Pancreas (tissue), 10 donors: ENCODE measurements at regions not wholly inside any gene's neighbourhood (a gene's known extent, or its start where the extent isn't known, plus 50 kb on each side); places are given as distances from the start of the nearest gene placed in this dataset.

Experiments used
- ATAC-seq, 4 donors: fragments of 200-7000 bp; cut with Tn5 transposase; one replicate each; pipeline versions ENCODE4 v1.8.0 to v1.9.1; 2020; ENCODE audit warnings: mild to moderate bottlenecking in 4 of 4, moderate library complexity in 4 of 4
- DNase-seq, 6 donors: peaks; one replicate each; pipeline ENCODE4 v3.0.0-alpha.2; 2020
- FAIRE-seq: peaks from 2 replicates; lab custom pipeline; 2012; peaks lifted over from hg19 to GRCh38; lab: Jason Lieb, UNC
- H3K27ac ChIP-seq, 4 donors: fragments of 200-600 bp; sonication (generic); 1 replicate in 3 of 4; 2 replicates in 1 of 4; pipeline versions ENCODE4 v1.5.0 to v1.8.0; 2020
- H3K27me3 ChIP-seq, 4 donors: fragments of 200-600 bp; one replicate each; pipeline ENCODE4 v1.8.0; 2021
- H3K36me3 ChIP-seq, 3 donors: fragments of 200-600 bp; sonication (generic) in 1 of 3; one replicate each; pipeline versions ENCODE4 v1.5.0 to v1.8.0; 2020 to 2021
- H3K4me1 ChIP-seq, 3 donors: fragments of 200-600 bp; one replicate each; pipeline ENCODE4 v1.8.0; 2021
- H3K4me3 ChIP-seq, 4 donors: fragments of 200-600 bp; sonication (generic) in 2 of 4; one replicate each; pipeline versions ENCODE4 v1.5.0 to v1.8.0; 2020 to 2021
- H3K9me3 ChIP-seq, 4 donors: fragments of 200-600 bp; one replicate each; pipeline ENCODE4 v1.8.0; 2021
- WGBS, 2 donors: extraction: QIAGEN DNeasy Blood & Tissue Kit; methylation state at CpG; one replicate each; pipeline ENCODE4 v1.1.7; 2013; 5-methylcytosine and 5-hydroxymethylcytosine counted together
- intact Hi-C, 3 donors: fragments of 100-400 bp; cut with DNase I; formaldehyde crosslinking; loops; one replicate each; pipeline versions ENCODE4 v1.11.1 to v1.14.2; 2022
- TF ChIP-seq, protein P1 (sequence below), 4 donors: fragments of 200-600 bp; sonication (generic) in 3 of 4; IDR thresholded peaks; one replicate each; pipeline versions ENCODE4 v1.5.0 to v1.8.0; 2021; ENCODE audit warnings: antibody characterized with exemption in 4 of 4
- donor health status: healthy with polysubstance abuse.
- donor health status: DM: no; HTN: no; CAD: no; lungs with moderate emphysema.
- donor health status: DM: no; HTN: no; CAD: no.
- donor health status: control.
- donor health status: control.
- donor health status: Bipolar disorder and iron deficiency.
- donor health status: DM: yes; HTN: yes; CAD: no.
- donor health status: DM: no; HTN: no; CAD: no.
- donor health status: DM: no; HTN: no; CAD: no.
- donor health status: DM: yes; HTN: yes; CAD: no.

DNA sequence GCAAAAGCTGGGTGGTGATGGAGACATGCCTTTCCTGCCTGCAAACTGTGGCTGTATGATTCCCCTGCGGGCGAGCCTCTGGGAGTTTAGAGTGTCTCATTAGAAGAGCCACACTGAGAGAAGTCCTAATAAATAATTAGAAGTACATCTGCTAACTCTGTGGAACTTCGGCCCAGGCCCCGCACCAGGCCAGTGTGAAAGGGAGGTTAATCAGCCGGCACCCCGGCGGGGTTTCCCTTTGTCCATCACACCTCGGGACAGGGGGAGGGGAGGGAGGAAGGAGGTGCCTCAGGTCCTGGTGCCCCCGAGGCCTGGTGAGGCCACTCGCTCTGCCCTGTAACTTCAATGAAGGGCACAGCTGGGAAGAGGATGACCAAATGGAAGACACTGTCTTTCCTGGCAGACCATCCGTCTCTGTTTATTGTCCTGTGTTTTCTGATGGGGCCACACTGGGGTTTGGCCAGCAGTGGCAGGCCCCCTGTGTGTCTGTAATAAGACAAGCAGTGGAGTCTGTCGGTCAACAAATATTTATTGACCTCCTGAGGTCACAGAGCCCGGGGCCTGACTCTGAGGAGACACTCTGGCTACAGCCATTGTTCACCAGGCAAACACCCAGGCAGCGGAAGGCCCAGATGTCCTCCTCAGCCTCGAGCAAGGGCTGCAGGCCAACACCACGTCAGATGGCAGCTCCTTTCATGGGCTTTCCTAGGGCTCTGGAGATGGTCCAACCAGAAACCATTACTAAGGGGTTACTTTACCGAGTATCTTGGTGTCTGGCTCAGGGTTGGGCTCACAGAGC, 267.5 kb upstream of the RAB4A start:
- no peak overlapping the region for H3K4me3 ChIP-seq
- no peaks in the 10 kb centered on the region for H3K4me1 ChIP-seq
- H3K9me3 ChIP-seq, result no peaks in the 10 kb centered on the region
- FAIRE-seq (no peak), DNase-seq (no peak), ATAC-seq (no peak)
- intact Hi-C loops, result no loop called here
- no peaks in the 10 kb centered on the region for H3K27me3 ChIP-seq
- 80 to 83% methylated on average over 17 of the region's 17 CpGs for WGBS, 2 donors
- no peak overlapping the region for H3K27ac ChIP-seq
- no peaks in the 10 kb centered on the region for H3K36me3 ChIP-seq
- TF ChIP-seq, protein P1, sequence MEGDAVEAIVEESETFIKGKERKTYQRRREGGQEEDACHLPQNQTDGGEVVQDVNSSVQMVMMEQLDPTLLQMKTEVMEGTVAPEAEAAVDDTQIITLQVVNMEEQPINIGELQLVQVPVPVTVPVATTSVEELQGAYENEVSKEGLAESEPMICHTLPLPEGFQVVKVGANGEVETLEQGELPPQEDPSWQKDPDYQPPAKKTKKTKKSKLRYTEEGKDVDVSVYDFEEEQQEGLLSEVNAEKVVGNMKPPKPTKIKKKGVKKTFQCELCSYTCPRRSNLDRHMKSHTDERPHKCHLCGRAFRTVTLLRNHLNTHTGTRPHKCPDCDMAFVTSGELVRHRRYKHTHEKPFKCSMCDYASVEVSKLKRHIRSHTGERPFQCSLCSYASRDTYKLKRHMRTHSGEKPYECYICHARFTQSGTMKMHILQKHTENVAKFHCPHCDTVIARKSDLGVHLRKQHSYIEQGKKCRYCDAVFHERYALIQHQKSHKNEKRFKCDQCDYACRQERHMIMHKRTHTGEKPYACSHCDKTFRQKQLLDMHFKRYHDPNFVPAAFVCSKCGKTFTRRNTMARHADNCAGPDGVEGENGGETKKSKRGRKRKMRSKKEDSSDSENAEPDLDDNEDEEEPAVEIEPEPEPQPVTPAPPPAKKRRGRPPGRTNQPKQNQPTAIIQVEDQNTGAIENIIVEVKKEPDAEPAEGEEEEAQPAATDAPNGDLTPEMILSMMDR (IDR thresholded peaks at IDR 0.05), result no peak

DNA sequence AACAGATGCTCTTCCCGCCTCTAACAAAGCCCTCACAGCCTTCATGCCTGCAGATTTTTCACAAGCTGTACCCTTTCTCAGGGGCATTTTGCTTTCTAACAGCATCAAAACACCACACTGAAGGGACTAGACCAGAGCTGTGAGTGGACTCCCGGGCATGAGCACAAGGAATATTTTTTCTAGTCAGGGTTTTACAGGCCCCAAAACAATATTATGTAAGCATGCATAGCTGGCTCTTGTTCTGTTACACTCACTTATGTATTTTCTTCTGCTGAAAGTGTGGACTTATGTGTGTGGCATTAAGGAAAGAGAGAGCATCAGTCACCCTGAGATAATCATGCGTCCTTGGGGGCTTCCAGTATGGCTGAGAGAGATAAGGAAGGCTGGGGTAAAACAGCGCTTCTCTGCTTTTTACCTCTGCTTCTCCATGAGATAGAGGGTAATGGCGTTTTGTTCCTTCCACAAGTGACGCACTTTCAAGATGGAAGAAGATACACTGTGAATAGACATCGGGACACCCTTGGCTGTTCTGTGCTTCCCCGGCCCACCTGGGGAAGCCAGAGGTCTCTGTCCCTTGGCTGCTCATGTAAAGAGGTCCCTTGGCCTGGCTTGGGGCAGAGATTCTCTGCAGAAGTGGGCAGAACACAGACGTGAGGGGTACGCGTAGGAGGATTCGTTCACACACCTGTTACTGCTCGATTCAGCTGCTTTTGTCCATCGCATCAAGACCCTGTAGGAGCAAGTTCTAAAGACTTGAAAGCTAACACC, 266.7 kb upstream of the RAB4A start:
- Histone ChIP-seq H3K9me3 (no peaks in the 10 kb centered on the region), H3K27me3 (no peaks in the 10 kb centered on the region), H3K27ac (no peak overlapping the region), H3K36me3 (no peaks in the 10 kb centered on the region), H3K4me3 (no peak overlapping the region), H3K4me1 (no peaks in the 10 kb centered on the region)
- FAIRE-seq (no peak), ATAC-seq (no peak), DNase-seq (no peak)
- 86 to 91% methylated on average over 14 of the region's 14 CpGs for WGBS, 2 donors
- TF ChIP-seq, protein P1 (IDR thresholded peaks at IDR 0.05), result no peak
- intact Hi-C loops, result no loop called here

DNA sequence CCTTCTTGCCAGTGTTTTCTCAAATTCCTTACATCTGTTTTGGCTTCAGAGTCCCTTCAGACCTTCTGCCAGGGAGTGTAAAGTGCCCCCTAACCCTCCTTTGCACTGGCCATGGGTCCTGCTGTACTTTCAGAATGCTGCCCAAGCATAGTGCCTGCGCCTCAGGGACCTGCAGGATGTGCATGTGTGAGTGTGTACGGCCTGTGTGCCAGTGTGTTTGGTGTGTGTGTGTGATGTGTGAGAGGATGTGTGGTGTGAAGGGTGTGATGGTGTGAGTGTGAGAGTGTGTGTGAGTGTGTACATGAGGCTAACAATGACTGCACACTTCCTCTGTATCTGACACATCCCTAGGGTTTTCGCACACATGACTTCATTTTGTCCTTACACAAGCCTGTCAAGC, 265.8 kb upstream of the RAB4A start:
- no peaks in the 10 kb centered on the region for H3K27me3 ChIP-seq
- FAIRE-seq, result no peak
- no peak overlapping the region for H3K27ac ChIP-seq
- no peaks in the 10 kb centered on the region for H3K9me3 ChIP-seq
- H3K4me1 ChIP-seq, result no peaks in the 10 kb centered on the region
- H3K4me3 ChIP-seq, result no peak overlapping the region
- ATAC-seq, result no peak
- H3K36me3 ChIP-seq, result no peaks in the 10 kb centered on the region
- intact Hi-C loops, result no loop called here
- TF ChIP-seq, protein P1 (IDR thresholded peaks at IDR 0.05), result no peak
- no peak for DNase-seq
- 92 to 97% methylated on average over 3 of the region's 3 CpGs for WGBS, 2 donors

DNA sequence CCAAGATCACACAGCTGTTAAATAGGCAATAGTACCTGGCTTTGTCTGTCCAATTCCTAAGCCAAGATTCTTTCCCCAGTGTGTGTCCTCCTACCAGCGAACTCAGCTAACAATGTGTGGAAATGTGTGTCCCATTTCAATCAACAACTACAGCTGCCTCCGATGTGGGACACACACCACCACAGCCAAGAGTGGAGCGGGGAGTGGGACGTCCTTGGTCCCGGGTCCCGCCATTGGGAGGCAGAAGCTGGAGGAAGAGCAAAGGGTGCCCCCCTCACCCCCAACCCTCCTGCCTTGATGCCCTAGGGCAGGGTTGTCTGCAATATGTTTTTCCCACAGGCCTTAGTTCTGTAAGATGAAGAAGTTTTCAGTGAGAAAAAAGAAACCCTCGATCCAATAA, 265.4 kb upstream of the RAB4A start:
- H3K36me3 ChIP-seq, result no peaks in the 10 kb centered on the region
- H3K4me1 ChIP-seq, result no peaks in the 10 kb centered on the region
- H3K27ac ChIP-seq, result no peak overlapping the region
- no peak overlapping the region for H3K4me3 ChIP-seq
- intact Hi-C loops, result no loop called here
- ATAC-seq (no peak), DNase-seq (no peak), FAIRE-seq (no peak)
- TF ChIP-seq, protein P1 (IDR thresholded peaks at IDR 0.05), result no peak
- H3K9me3 ChIP-seq, result no peaks in the 10 kb centered on the region
- 81 to 88% methylated on average over 7 of the region's 7 CpGs for WGBS, 2 donors
- no peaks in the 10 kb centered on the region for H3K27me3 ChIP-seq
